H1 (cell line): ENCODE measurements at regions not wholly inside any gene's neighbourhood (a gene's known extent, or its start where the extent isn't known, plus 50 kb on each side); places are given as distances from the start of the nearest gene placed in this dataset.
A peak's percentile ranks its signal among the peaks of the same experiment; 100 is the strongest.

Source experiments
- CTCF ChIA-PET: fragments of 300-600 bp; sonication (Branson Sonifier 250); formaldehyde crosslinking; loops from one replicate; lab custom pipeline; 2021; ENCODE audit not compliant: partially characterized antibody; lab: Charles Lee
- POLR2A ChIA-PET: fragments of 300-600 bp; sonication (Branson Sonifier 250); formaldehyde crosslinking; loops from one replicate; lab custom pipeline; 2021; ENCODE audit warnings: inconsistent platforms; ENCODE audit not compliant: partially characterized antibody; lab: Charles Lee
- DNase-seq, 2 experiments: peaks; one replicate each; pipeline versions ENCODE4 v3.0.0 to v3.0.0-alpha.2; 2010 to 2022; ENCODE audit warnings: low spot score in 2 of 2, low read depth in 1 of 2, mixed read lengths in 1 of 2
- FAIRE-seq: peaks from 2 replicates; lab custom pipeline; 2011; peaks lifted over from hg19 to GRCh38; lab: Jason Lieb, UNC
- H2AFZ ChIP-seq: 2 replicates; pipeline ENCODE4 v1.8.1; 2012; ENCODE audit warnings: low read length, inconsistent platforms
- H2AK5ac ChIP-seq: 2 replicates; pipeline ENCODE4 v1.6.1; 2013; ENCODE audit warnings: low read depth, low read length
- H2BK120ac ChIP-seq: replicated peaks from 2 replicates; pipeline ENCODE3; 2013; ENCODE audit warnings: low read depth, low read length, inconsistent platforms
- H2BK12ac ChIP-seq: 2 replicates; pipeline ENCODE4 v1.6.1; 2013; ENCODE audit warnings: low read depth, low read length
- H2BK15ac ChIP-seq: 2 replicates; pipeline ENCODE4 v1.6.1; 2013; ENCODE audit warnings: low read length
- H2BK20ac ChIP-seq: 2 replicates; pipeline ENCODE4 v1.6.1; 2013; ENCODE audit warnings: low read length
- H2BK5ac ChIP-seq: 2 replicates; pipeline ENCODE4 v1.6.1; 2013; ENCODE audit warnings: low read depth, low read length
- H3K14ac ChIP-seq: 2 replicates; pipeline ENCODE4 v1.6.1; 2013; ENCODE audit warnings: inconsistent platforms; ENCODE audit not compliant: insufficient read length
- H3K18ac ChIP-seq: 2 replicates; pipeline ENCODE4 v1.6.1; 2013; ENCODE audit warnings: low read length; ENCODE audit errors: extremely low read depth
- H3K23ac ChIP-seq: 2 replicates; pipeline ENCODE4 v1.6.1; 2013; ENCODE audit warnings: inconsistent platforms; ENCODE audit not compliant: insufficient read length
- H3K23me2 ChIP-seq: 2 replicates; pipeline ENCODE4 v1.6.1; 2013; ENCODE audit warnings: low read depth, low read length
- H3K27ac ChIP-seq: 2 replicates; pipeline ENCODE4 v1.6.1; 2011; ENCODE audit warnings: low read depth, low read length, inconsistent platforms
- H3K27me3 ChIP-seq, 4 experiments: replicated peaks in 1 of 4; 1 replicate in 1 of 4; 2 replicates in 3 of 4; pipeline versions ENCODE4 v1.6.1 to v1.8.1; 2011 to 2013; ENCODE audit warnings: low read length in 3 of 4, mild to moderate bottlenecking in 3 of 4, inconsistent platforms in 2 of 4, mixed read lengths in 2 of 4, moderate library complexity in 1 of 4; ENCODE audit not compliant: control insufficient read depth in 3 of 4, insufficient read depth in 3 of 4; ENCODE audit errors: extremely low read depth in 1 of 4
- H3K36me3 ChIP-seq, 4 experiments: 2 replicates each; pipeline versions ENCODE4 v1.6.1 to v1.8.1; 2011 to 2013; ENCODE audit warnings: mild to moderate bottlenecking in 4 of 4, low read length in 3 of 4, moderate library complexity in 2 of 4, control low read depth in 1 of 4, inconsistent platforms in 1 of 4; ENCODE audit not compliant: insufficient read depth in 4 of 4, control insufficient read depth in 2 of 4
- H3K4ac ChIP-seq: replicated peaks from 2 replicates; pipeline ENCODE3; 2013; ENCODE audit warnings: low read length, low read depth, mixed read lengths, inconsistent platforms; ENCODE audit not compliant: insufficient read length
- H3K4me1 ChIP-seq, 4 experiments: replicated peaks in 1 of 4; 1 replicate in 1 of 4; 2 replicates in 3 of 4; pipeline versions ENCODE4 v1.6.1 to v1.8.1; 2011 to 2013; ENCODE audit warnings: low read length in 3 of 4, inconsistent platforms in 2 of 4, mixed read lengths in 1 of 4; ENCODE audit not compliant: insufficient read depth in 4 of 4, control insufficient read depth in 3 of 4
- H3K4me2 ChIP-seq, 2 experiments: 2 replicates each; pipeline versions ENCODE4 v1.6.1 to v1.8.1; 2011 to 2013; ENCODE audit warnings: low read depth in 2 of 2, low read length in 2 of 2, control low read depth in 1 of 2, inconsistent platforms in 1 of 2, mild to moderate bottlenecking in 1 of 2; ENCODE audit not compliant: insufficient read depth in 1 of 2
- H3K4me3 ChIP-seq, 4 experiments: fragments of 200-600, 300-600 bp in 1 of 4; sonication (generic), shearing (Covaris generic), sonication (Bioruptor Twin) in 1 of 4; 2 replicates each; pipeline versions ENCODE4 v1.5.1 to v1.8.1; 2011 to 2016; ENCODE audit warnings: low read length in 4 of 4, low read depth in 3 of 4, control low read depth in 2 of 4, inconsistent platforms in 2 of 4, mild to moderate bottlenecking in 2 of 4, mixed read lengths in 1 of 4, moderate library complexity in 1 of 4; ENCODE audit not compliant: insufficient read depth in 2 of 4; ENCODE audit errors: extremely low read depth in 1 of 4
- H3K56ac ChIP-seq: replicated peaks from 2 replicates; pipeline ENCODE3; 2013; ENCODE audit warnings: low read depth, mild to moderate bottlenecking, mixed read lengths, low read length, inconsistent platforms; ENCODE audit not compliant: insufficient read length
- H3K79me1 ChIP-seq: 2 replicates; pipeline ENCODE4 v1.6.1; 2013; ENCODE audit warnings: low read depth, low read length, control low read depth
- H3K79me2 ChIP-seq, 2 experiments: 2 replicates each; pipeline versions ENCODE4 v1.6.1 to v1.8.1; 2012 to 2013; ENCODE audit warnings: low read length in 2 of 2, mild to moderate bottlenecking in 2 of 2, inconsistent platforms in 1 of 2; ENCODE audit not compliant: insufficient read depth in 2 of 2, control insufficient read depth in 1 of 2
- H3K9ac ChIP-seq, 4 experiments: replicated peaks in 1 of 4; 1 replicate in 1 of 4; 2 replicates in 3 of 4; pipeline versions ENCODE4 v1.6.1 to v1.8.1; 2011 to 2013; ENCODE audit warnings: low read depth in 3 of 4, low read length in 3 of 4, control low read depth in 2 of 4, mild to moderate bottlenecking in 2 of 4, moderate library complexity in 2 of 4, inconsistent platforms in 1 of 4; ENCODE audit errors: extremely low read depth in 1 of 4
- H3K9me3 ChIP-seq, 2 experiments: 2 replicates each; pipeline versions ENCODE4 v1.6.1 to v1.8.1; 2012 to 2013; ENCODE audit warnings: mild to moderate bottlenecking in 2 of 2, moderate library complexity in 2 of 2, control low read depth in 1 of 2, inconsistent platforms in 1 of 2, low read depth in 1 of 2, low read length in 1 of 2, mixed read lengths in 1 of 2; ENCODE audit not compliant: insufficient read depth in 2 of 2
- H4K20me1 ChIP-seq, 2 experiments: replicated peaks in 1 of 2; 2 replicates each; pipeline versions ENCODE3 to v1.8.1; 2011 to 2013; ENCODE audit warnings: inconsistent platforms in 2 of 2, low read length in 2 of 2, mild to moderate bottlenecking in 1 of 2; ENCODE audit not compliant: insufficient read depth in 2 of 2, control insufficient read depth in 1 of 2
- H4K5ac ChIP-seq: 2 replicates; pipeline ENCODE4 v1.6.1; 2013; ENCODE audit warnings: low read length, low read depth, mixed read lengths, inconsistent platforms; ENCODE audit not compliant: insufficient read length
- H4K8ac ChIP-seq: 2 replicates; pipeline ENCODE4 v1.8.0; 2013; ENCODE audit warnings: mild to moderate bottlenecking, moderate library complexity, low read length, inconsistent platforms; ENCODE audit not compliant: insufficient read depth; ENCODE audit errors: extremely low read depth
- H4K91ac ChIP-seq: replicated peaks from 2 replicates; pipeline ENCODE3; 2013; ENCODE audit warnings: low read length, mixed read lengths, inconsistent platforms; ENCODE audit not compliant: insufficient read length
- NANOG ChIP-seq: IDR thresholded peaks from 2 replicates; pipeline ENCODE4 v1.6.1; 2011; ENCODE audit warnings: low read length, low read depth, mild to moderate bottlenecking, inconsistent platforms; ENCODE audit not compliant: insufficient read depth, poor library complexity, severe bottlenecking
- PHF8 ChIP-seq: fragments of 200-600 bp; sonication (generic); conservative IDR thresholded peaks from 2 replicates; pipeline ENCODE4 v1.7.1; 2012; ENCODE audit warnings: low read depth, mild to moderate bottlenecking, inconsistent platforms, low read length, moderate library complexity
- WGBS, 2 experiments: shearing (Covaris generic) in 1 of 2; methylation state at CpG; one replicate each; pipeline versions ENCODE4 v1.1.6 to v1.1.7; 2013 to 2015; ENCODE audit warnings: low lambda C conversion rate in 2 of 2, mixed read lengths in 2 of 2, inconsistent platforms in 1 of 2, low coverage in 1 of 2, missing lambda C conversion rate in 1 of 2; ENCODE audit not compliant: insufficient replicate concordance in 2 of 2, insufficient coverage in 1 of 2, insufficient read length in 1 of 2; ENCODE audit errors: extremely low coverage in 1 of 2, missing lambda C conversion rate in 1 of 2; 5-methylcytosine and 5-hydroxymethylcytosine counted together

DNA sequence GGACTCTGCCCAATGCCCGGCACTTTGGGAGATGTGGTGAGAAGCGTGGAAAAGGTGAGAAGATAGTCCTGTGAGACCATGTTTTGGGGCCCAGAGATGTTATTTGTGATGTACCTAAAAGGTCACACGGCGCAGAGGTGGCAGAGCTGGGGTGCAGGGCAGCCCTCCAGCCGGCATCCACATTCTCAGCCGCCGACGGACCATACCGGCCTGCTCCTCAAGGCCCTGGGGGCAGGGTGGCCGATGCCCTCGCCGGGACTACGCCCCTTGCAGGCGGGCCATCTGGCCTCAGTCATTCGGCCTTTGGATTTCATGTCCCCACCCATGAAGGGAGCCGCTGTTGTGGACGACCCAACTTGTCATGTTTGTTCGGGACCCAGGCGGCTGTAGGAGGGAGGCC lies 131.4 kb upstream of the GSE1 start:
- H3K9me3 ChIP-seq, result no peaks in the 10 kb centered on the region
- H3K56ac ChIP-seq, result no peak overlapping the region
- H3K18ac ChIP-seq, result no peak overlapping the region
- CTCF ChIA-PET, result interaction anchor here (0.6 to 18.6 kb wide), 10 partner anchors 11 to 201 kb away, joined by 3 to 277 read pairs (median 4); no protein-coding TSS in a partner anchor
- H2BK20ac ChIP-seq, result no peak overlapping the region
- H3K23me2 ChIP-seq, result no peaks in the 10 kb centered on the region
- DNase-seq (no peak), FAIRE-seq (no peak)
- no peak overlapping the region for H3K27ac ChIP-seq
- H2AFZ ChIP-seq, result no peak overlapping the region
- H2BK15ac ChIP-seq, result no peak overlapping the region
- WGBS, 2 experiments, result 90% methylated on average over 19 of the region's 19 CpGs; no CpG with 5 or more reads in 1 of the 2 experiments
- H3K9ac ChIP-seq, result no peak overlapping the region
- H4K5ac ChIP-seq, result no peak overlapping the region
- H3K23ac ChIP-seq, result no peak overlapping the region
- H3K4me2 ChIP-seq, result no peak overlapping the region
- H4K8ac ChIP-seq, result no peak overlapping the region
- no peak overlapping the region for H3K14ac ChIP-seq
- POLR2A ChIA-PET, result interaction anchor here (1.0 kb wide), 1 partner anchor 9 kb away, joined by 3 read pairs; no protein-coding TSS in a partner anchor
- H3K79me2 ChIP-seq, result no peaks in the 10 kb centered on the region
- H2BK12ac ChIP-seq, result no peak overlapping the region
- H2AK5ac ChIP-seq, result 0 out of 2 replicates have a peak overlapping the region, but pooled peaks have one; percentile 39
- no peak overlapping the region for H3K4ac ChIP-seq
- H2BK5ac ChIP-seq, result no peak overlapping the region
- no peak overlapping the region for H3K4me3 ChIP-seq
- H2BK120ac ChIP-seq, result no peak overlapping the region
- H3K79me1 ChIP-seq, result no peaks in the 10 kb centered on the region
- TF ChIP-seq NANOG (no peak), PHF8 (no peak)
- no peak overlapping the region for H4K91ac ChIP-seq
- no peaks in the 10 kb centered on the region for H3K36me3 ChIP-seq
- peaks cover 0 to 4% (median 0%) of the 10 kb centered on the region in 4 experiments; a peak in 3 of 7 replicates for H3K4me1 ChIP-seq
- no peaks in the 10 kb centered on the region for H3K27me3 ChIP-seq
- peaks cover 0 to 1% of the 10 kb centered on the region in 2 experiments for H4K20me1 ChIP-seq
